Activated CD4-positive, alpha-beta T cell treated with anti-CD3 and anti-CD28 coated beads for 36 hours (primary cell): ENCODE measurements at regions not wholly inside any gene's neighbourhood (a gene's known extent, or its start where the extent isn't known, plus 50 kb on each side); places are given as distances from the start of the nearest gene placed in this dataset.

Experiments used
- ATAC-seq: fragments of 200-7000 bp; cut with Tn5 transposase; one replicate; pipeline ENCODE4 v1.10.0; 2021; ENCODE audit warnings: mild to moderate bottlenecking, moderate library complexity
- CTCF ChIA-PET: fragments of 350-600 bp; sonication (Branson Sonifier 250); formaldehyde crosslinking; loops from one replicate; lab custom pipeline; 2021; ENCODE audit warnings: antibody characterized with exemption; lab: Charles Lee
- POLR2A ChIA-PET: fragments of 350-600 bp; sonication (Branson Sonifier 250); formaldehyde crosslinking; loops from one replicate; lab custom pipeline; 2021; ENCODE audit warnings: antibody characterized with exemption, inconsistent platforms; lab: Charles Lee
- DNase-seq: peaks from one replicate; pipeline ENCODE4 v3.0.0-alpha.2; 2020
- H3K27ac Mint-ChIP-seq: one replicate; pipeline ENCODE4 v1.8.0; 2021; ENCODE audit warnings: mixed read lengths
- H3K27me3 Mint-ChIP-seq: one replicate; pipeline ENCODE4 v1.8.0; 2021; ENCODE audit warnings: mixed read lengths
- H3K36me3 Mint-ChIP-seq: one replicate; pipeline ENCODE4 v1.8.0; 2021; ENCODE audit warnings: low read depth, mixed read lengths
- H3K4me1 Mint-ChIP-seq: one replicate; pipeline ENCODE4 v1.8.0; 2021; ENCODE audit warnings: mixed read lengths
- H3K4me3 Mint-ChIP-seq: one replicate; pipeline ENCODE4 v1.8.0; 2021; ENCODE audit warnings: mild to moderate bottlenecking, moderate library complexity, mixed read lengths
- H3K9me3 Mint-ChIP-seq: one replicate; pipeline ENCODE4 v1.8.0; 2021; ENCODE audit warnings: low read depth, mixed read lengths
- intact Hi-C, 2 experiments: fragments of 100-400 bp; cut with DNase I in 1 of 2; cut with micrococcal nuclease in 1 of 2; formaldehyde crosslinking; loops; one replicate each; pipeline versions ENCODE4 v1.14.2 to v1.15.1; 2022 to 2024; cut with DNase I, micrococcal nuclease

DNA sequence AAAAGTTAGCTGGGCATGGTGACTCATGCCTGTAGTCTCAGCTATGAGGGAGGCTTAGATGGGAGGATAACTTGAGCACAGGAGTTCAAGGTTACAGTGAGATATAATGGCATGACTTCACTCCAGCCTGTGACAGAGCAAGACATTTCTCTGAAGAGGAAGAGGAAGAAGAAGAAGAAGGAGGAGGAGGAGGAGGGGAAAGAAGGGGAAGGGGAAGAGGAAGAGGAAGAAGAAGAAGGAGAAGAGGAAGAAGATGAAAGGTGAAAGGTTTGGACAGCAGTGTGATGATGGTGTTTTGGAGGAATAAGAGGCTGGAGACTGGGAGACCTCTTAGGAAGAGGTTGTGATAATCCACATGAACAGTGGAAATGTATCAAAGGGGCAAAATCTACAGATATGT lies 410.7 kb upstream of the JAG1 start:
- POLR2A ChIA-PET = no interaction called here
- Mint-ChIP-seq H3K9me3 (peaks cover 2% of the 10 kb centered on the region), H3K36me3 (no peaks in the 10 kb centered on the region), H3K27me3 (no peaks in the 10 kb centered on the region), H3K4me3 (no peak overlapping the region), H3K4me1 (no peaks in the 10 kb centered on the region), H3K27ac (no peak overlapping the region)
- ATAC-seq (no peak), DNase-seq (no peak)
- intact Hi-C loops = no loop called here
- CTCF ChIA-PET = no interaction called here

- ATAC-seq = no peak
- H3K27me3 Mint-ChIP-seq = no peaks in the 10 kb centered on the region
- peaks cover 2% of the 10 kb centered on the region for H3K9me3 Mint-ChIP-seq
- no peak overlapping the region for H3K27ac Mint-ChIP-seq
- H3K36me3 Mint-ChIP-seq = no peaks in the 10 kb centered on the region
- no peak overlapping the region for H3K4me3 Mint-ChIP-seq
- DNase-seq = no peak
- H3K4me1 Mint-ChIP-seq = no peaks in the 10 kb centered on the region
- intact Hi-C loops = no loop called here
- CTCF ChIA-PET = no interaction called here
- POLR2A ChIA-PET = no interaction called here
Measured at GRCh38 chr20:11086970-11087369, 413.2 kb upstream of the JAG1 start.

DNA sequence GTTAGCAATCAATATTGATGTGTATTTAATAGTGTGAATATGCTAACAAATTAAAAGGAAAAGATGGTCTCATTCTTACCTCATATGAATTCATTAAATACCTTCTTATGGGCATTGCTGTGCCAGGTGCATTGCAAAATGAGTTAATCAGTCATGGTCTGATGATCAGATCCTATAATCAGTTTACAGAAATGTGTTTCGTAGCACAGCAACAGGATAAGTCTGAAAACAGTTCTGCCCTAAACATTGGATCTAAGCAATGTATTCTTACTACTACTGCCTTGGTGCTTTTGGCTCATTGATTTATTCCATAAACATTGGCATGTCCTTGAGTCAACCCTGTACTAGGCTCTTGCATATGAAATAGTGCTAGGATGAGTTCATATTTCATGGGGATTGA lies 417.0 kb upstream of the JAG1 start:
- Mint-ChIP-seq H3K36me3 (no peaks in the 10 kb centered on the region), H3K27ac (no peak overlapping the region), H3K4me3 (no peak overlapping the region), H3K4me1 (no peaks in the 10 kb centered on the region), H3K27me3 (no peaks in the 10 kb centered on the region), H3K9me3 (peaks cover 2% of the 10 kb centered on the region)
- ChIA-PET CTCF (no interaction called here), POLR2A (no interaction called here)
- ATAC-seq (no peak), DNase-seq (no peak)
- intact Hi-C loops = no loop called here

- CTCF ChIA-PET = no interaction called here
Measured at GRCh38 chr20:11091511-11091910, 417.7 kb upstream of the JAG1 start.

DNA sequence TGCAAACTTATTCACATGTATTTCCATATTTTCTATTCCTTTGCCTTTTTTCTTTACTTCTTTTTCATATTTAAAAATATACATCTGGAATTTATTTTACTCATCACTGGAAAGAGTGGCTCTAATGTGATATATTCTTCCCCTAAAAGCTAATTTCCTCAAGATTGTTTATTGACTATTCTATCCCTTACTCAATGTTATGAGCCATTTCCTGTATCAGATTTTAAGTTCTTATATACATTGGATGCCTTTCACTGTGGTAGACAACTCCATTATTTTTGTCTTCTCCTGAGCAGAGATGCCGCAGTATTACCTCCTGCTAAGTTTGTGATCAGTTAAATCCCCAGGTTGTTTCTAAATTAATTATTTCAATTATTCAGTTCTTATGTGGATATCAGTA lies 418.4 kb upstream of the JAG1 start:
- POLR2A ChIA-PET = no interaction called here
- CTCF ChIA-PET = no interaction called here
- Mint-ChIP-seq H3K4me1 (no peaks in the 10 kb centered on the region), H3K9me3 (peaks cover 2% of the 10 kb centered on the region), H3K4me3 (no peak overlapping the region), H3K27ac (no peak overlapping the region), H3K36me3 (no peaks in the 10 kb centered on the region), H3K27me3 (no peaks in the 10 kb centered on the region)
- DNase-seq = no peak
- no peak for ATAC-seq
- intact Hi-C loops = no loop called here

More at GRCh38 chr20:11091511-11091910, 417.7 kb upstream of the JAG1 start:
- DNase-seq = no peak
- no peaks in the 10 kb centered on the region for H3K4me1 Mint-ChIP-seq
- peaks cover 2% of the 10 kb centered on the region for H3K9me3 Mint-ChIP-seq
- no peak overlapping the region for H3K27ac Mint-ChIP-seq
- ATAC-seq = no peak
- H3K4me3 Mint-ChIP-seq = no peak overlapping the region
- no peaks in the 10 kb centered on the region for H3K27me3 Mint-ChIP-seq
- H3K36me3 Mint-ChIP-seq = no peaks in the 10 kb centered on the region
- intact Hi-C loops = no loop called here
- POLR2A ChIA-PET = no interaction called here

DNA sequence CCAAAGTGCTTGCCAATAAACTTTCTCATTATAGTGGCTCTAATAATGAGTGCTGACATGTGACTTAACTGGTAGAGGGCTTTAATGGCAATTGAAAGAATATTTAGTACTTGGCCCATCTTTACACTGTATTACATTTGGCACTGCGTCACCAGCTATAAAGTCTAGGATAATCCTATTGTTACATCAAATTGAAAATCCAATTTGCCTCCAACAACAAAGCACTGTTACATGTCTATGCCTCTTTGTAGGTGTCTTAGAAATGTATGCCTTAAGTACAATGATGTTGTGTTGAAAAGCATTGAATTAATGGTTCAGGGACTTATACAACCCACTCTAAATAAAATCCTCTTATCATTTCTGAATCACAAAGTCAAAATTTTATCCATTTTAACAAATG lies 420.4 kb upstream of the JAG1 start:
- H3K4me3 Mint-ChIP-seq = no peak overlapping the region
- intact Hi-C loops = no loop called here
- POLR2A ChIA-PET = no interaction called here

DNA sequence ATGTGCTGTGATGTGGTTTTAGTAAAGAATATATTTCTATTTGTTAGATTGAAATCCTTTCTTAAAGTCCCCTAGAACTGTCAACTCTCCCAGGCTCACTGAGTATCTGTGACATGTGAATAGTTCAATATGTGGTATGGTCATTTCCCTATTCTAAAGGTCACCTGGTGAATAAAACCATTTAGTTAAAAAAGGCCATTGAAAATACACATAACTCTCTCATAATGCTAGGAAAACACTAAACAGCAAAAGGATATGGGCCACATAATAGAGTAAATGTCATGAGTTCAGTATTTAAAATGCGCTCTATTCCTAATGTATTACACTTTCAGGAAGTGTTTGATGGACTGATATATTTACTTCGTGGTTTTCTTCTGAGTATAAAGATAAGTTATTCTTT lies 420.9 kb upstream of the JAG1 start:
- Mint-ChIP-seq H3K4me1 (no peaks in the 10 kb centered on the region), H3K36me3 (no peaks in the 10 kb centered on the region), H3K9me3 (no peaks in the 10 kb centered on the region), H3K27ac (no peak overlapping the region), H3K27me3 (no peaks in the 10 kb centered on the region), H3K4me3 (no peak overlapping the region)
- DNase-seq (no peak), ATAC-seq (no peak)
- intact Hi-C loops = no loop called here
- CTCF ChIA-PET = no interaction called here
- POLR2A ChIA-PET = no interaction called here

More for the DNA sequence above, 420.4 kb upstream of the JAG1 start:
- no peak for DNase-seq
- H3K36me3 Mint-ChIP-seq = no peaks in the 10 kb centered on the region
- no peaks in the 10 kb centered on the region for H3K4me1 Mint-ChIP-seq
- ATAC-seq = no peak
- no peaks in the 10 kb centered on the region for H3K27me3 Mint-ChIP-seq
- CTCF ChIA-PET = no interaction called here
- no peak overlapping the region for H3K27ac Mint-ChIP-seq
- H3K9me3 Mint-ChIP-seq = no peaks in the 10 kb centered on the region

GRCh38 chr20:11098888-11099287 lies 425.1 kb upstream of the JAG1 start:
- POLR2A ChIA-PET = no interaction called here
- CTCF ChIA-PET = no interaction called here
- no peak overlapping the region for H3K4me3 Mint-ChIP-seq
- no peaks in the 10 kb centered on the region for H3K4me1 Mint-ChIP-seq
- H3K27ac Mint-ChIP-seq = no peak overlapping the region
- intact Hi-C loops = no loop called here
- ATAC-seq (no peak), DNase-seq (no peak)
- no peaks in the 10 kb centered on the region for H3K27me3 Mint-ChIP-seq
- H3K9me3 Mint-ChIP-seq = peaks cover 1% of the 10 kb centered on the region
- no peaks in the 10 kb centered on the region for H3K36me3 Mint-ChIP-seq

GRCh38 chr20:11101243-11101642 lies 427.4 kb upstream of the JAG1 start:
- no peak for ATAC-seq
- no peaks in the 10 kb centered on the region for H3K27me3 Mint-ChIP-seq
- ChIA-PET POLR2A (no interaction called here), CTCF (no interaction called here)
- H3K36me3 Mint-ChIP-seq = no peaks in the 10 kb centered on the region
- no peak overlapping the region for H3K27ac Mint-ChIP-seq
- H3K4me3 Mint-ChIP-seq = no peak overlapping the region
- peaks cover 3% of the 10 kb centered on the region for H3K9me3 Mint-ChIP-seq
- intact Hi-C loops = no loop called here
- no peaks in the 10 kb centered on the region for H3K4me1 Mint-ChIP-seq
- no peak for DNase-seq

DNA sequence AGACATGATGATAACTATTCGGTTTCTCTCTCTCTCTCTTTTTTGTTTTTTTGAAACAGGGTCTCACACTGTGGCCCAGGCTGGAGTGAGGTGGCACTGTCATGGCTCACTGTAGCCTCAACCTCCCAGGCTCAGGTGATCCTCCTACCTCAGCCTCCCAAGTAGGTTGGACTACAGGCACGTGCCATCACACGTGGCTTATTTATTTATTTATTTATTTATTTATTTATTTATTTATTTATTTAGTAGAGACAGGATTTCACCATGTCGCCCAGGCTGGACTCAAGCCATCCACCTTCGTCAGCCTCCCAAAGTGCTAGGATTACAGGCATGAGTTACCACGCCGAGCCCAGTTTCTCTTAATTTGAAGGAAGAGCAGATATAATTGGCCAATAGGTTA lies 427.9 kb upstream of the JAG1 start:
- H3K4me3 Mint-ChIP-seq = no peak overlapping the region
- no peaks in the 10 kb centered on the region for H3K36me3 Mint-ChIP-seq
- H3K27ac Mint-ChIP-seq = no peak overlapping the region
- H3K9me3 Mint-ChIP-seq = peaks cover 3% of the 10 kb centered on the region
- no peak for DNase-seq
- no peaks in the 10 kb centered on the region for H3K4me1 Mint-ChIP-seq
- ATAC-seq = no peak
- CTCF ChIA-PET = no interaction called here
- H3K27me3 Mint-ChIP-seq = no peaks in the 10 kb centered on the region
- intact Hi-C loops = no loop called here
- POLR2A ChIA-PET = no interaction called here

DNA sequence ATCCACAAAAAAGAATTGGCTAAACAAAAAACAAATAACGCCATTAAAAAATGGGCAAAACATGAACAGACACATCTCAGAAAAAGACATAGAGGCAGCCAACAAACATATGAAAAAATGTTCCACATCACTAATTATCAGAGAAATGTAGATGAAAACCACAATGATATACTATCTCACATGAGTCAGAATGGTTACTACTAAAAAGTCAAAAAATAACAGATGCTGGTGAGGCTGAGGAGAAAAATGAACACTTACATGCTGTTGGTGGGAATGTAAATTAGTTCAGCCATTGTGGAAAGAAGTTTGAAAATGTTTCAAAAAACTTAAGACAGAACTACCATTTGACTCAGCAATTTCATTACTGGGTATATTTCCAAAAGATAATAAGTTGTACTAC lies 430.1 kb upstream of the JAG1 start:
- Mint-ChIP-seq H3K4me1 (no peaks in the 10 kb centered on the region), H3K4me3 (no peak overlapping the region), H3K27ac (no peak overlapping the region), H3K36me3 (no peaks in the 10 kb centered on the region), H3K27me3 (no peaks in the 10 kb centered on the region), H3K9me3 (peaks cover 3% of the 10 kb centered on the region)
- CTCF ChIA-PET = no interaction called here
- no peak for ATAC-seq
- intact Hi-C loops = no loop called here
- POLR2A ChIA-PET = no interaction called here
- DNase-seq = no peak

- POLR2A ChIA-PET = no interaction called here
- Mint-ChIP-seq H3K27me3 (no peaks in the 10 kb centered on the region), H3K36me3 (no peaks in the 10 kb centered on the region), H3K4me3 (no peak overlapping the region), H3K27ac (no peak overlapping the region), H3K4me1 (no peaks in the 10 kb centered on the region), H3K9me3 (peaks cover 3% of the 10 kb centered on the region)
- ATAC-seq = no peak
- no peak for DNase-seq
- CTCF ChIA-PET = no interaction called here
- intact Hi-C loops = no loop called here
Measured at GRCh38 chr20:11108102-11108810, 434.5 kb upstream of the JAG1 start.

DNA sequence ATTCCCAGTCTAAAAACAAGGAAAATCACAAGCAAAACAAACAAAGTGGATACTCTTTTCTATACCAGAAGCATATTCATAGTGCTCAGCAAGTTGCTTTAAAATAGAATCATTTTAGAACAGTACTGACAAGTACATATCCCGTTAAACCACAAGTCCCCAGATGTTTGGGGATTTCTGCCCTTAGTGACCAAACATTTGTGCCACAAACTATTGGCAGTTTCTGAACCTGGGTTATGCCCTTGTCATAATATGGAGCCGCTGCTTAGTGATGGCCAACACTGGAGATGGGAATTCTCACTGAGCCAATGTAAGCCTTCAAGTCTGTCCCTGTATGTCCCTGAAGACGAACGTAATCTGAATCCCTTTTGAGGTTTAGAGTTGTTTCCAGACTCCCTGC lies 436.7 kb upstream of the JAG1 start:
- ATAC-seq (no peak), DNase-seq (no peak)
- intact Hi-C loops = no loop called here
- POLR2A ChIA-PET = no interaction called here
- H3K27ac Mint-ChIP-seq = no peak overlapping the region
- no peak overlapping the region for H3K4me3 Mint-ChIP-seq
- peaks cover under 1% of the 10 kb centered on the region for H3K9me3 Mint-ChIP-seq
- CTCF ChIA-PET = no interaction called here
- H3K4me1 Mint-ChIP-seq = no peaks in the 10 kb centered on the region
- no peaks in the 10 kb centered on the region for H3K27me3 Mint-ChIP-seq
- no peaks in the 10 kb centered on the region for H3K36me3 Mint-ChIP-seq
